Upper lobe of left lung (tissue), 4 donors: ENCODE measurements at regions not wholly inside any gene's neighbourhood (a gene's known extent, or its start where the extent isn't known, plus 50 kb on each side); places are given as distances from the start of the nearest gene placed in this dataset.

Experiments used
- POLR2AphosphoS5 ChIP-seq, 2 donors: sonication (generic); formaldehyde crosslinking; IDR thresholded peaks; one replicate each; pipeline ENCODE4 v1.5.1; 2017; ENCODE audit warnings: antibody characterized with exemption in 2 of 2
- TF ChIP-seq, protein P1 (sequence below), 6 experiments: fragments of 450-650 bp in 4 of 6; fragments of 200-600 bp in 2 of 6; sonication (generic) in 2 of 6; IDR thresholded peaks; one replicate each; pipeline ENCODE4 v1.5.1; 2016 to 2019; ENCODE audit warnings: antibody characterized with exemption in 6 of 6

DNA sequence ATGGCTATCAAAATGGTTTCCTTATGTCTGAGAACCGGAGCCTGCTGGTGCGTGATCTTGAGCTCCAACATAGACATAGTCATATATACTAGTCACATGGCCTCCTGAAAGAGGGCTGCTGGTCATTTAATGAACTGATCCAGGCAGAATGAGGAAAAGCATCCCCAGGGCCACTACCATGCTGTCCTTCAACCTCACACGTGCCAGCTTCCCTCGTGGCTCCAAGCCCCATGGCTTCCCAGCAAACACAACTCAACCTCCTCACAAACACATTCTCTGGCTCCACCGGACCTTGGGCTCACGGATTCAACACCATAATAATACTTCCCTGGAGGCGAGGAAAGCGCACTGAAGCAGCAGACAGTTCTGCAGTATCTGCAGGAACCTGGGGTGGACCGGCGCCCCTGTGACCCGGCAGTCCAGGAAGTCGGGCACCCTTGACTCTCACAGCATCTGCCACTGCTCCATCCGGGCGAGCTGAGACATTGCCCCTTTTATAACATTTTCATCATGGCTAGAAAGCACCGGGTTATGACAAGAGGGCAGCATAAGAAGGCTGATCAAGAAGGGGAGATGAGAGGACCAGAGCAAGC is 57.2 kb upstream of the CDH5 start:
- TF ChIP-seq, protein P1, sequence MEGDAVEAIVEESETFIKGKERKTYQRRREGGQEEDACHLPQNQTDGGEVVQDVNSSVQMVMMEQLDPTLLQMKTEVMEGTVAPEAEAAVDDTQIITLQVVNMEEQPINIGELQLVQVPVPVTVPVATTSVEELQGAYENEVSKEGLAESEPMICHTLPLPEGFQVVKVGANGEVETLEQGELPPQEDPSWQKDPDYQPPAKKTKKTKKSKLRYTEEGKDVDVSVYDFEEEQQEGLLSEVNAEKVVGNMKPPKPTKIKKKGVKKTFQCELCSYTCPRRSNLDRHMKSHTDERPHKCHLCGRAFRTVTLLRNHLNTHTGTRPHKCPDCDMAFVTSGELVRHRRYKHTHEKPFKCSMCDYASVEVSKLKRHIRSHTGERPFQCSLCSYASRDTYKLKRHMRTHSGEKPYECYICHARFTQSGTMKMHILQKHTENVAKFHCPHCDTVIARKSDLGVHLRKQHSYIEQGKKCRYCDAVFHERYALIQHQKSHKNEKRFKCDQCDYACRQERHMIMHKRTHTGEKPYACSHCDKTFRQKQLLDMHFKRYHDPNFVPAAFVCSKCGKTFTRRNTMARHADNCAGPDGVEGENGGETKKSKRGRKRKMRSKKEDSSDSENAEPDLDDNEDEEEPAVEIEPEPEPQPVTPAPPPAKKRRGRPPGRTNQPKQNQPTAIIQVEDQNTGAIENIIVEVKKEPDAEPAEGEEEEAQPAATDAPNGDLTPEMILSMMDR (IDR thresholded peaks at IDR 0.05), result no peak
- no peak for TF ChIP-seq POLR2AphosphoS5 (IDR thresholded peaks at IDR 0.05)
